IMR-90 (cell line): ENCODE measurements at regions not wholly inside any gene's neighbourhood (a gene's known extent, or its start where the extent isn't known, plus 50 kb on each side); places are given as distances from the start of the nearest gene placed in this dataset.
"Not testable (repeated sequence)": the region's sequence is repeated elsewhere in the genome, so short reads cannot be mapped to it uniquely, and the experiment has no call there.

Experiments
- ATAC-seq: fragments of 200-7000 bp; cut with Tn5 transposase; 2 replicates; pipeline ENCODE4 v1.9.1; 2020; ENCODE audit warnings: low read depth, mild to moderate bottlenecking, moderate library complexity
- BruUV-seq: library from RNA; stranded (reverse); fragments of 400-500 nt; replicated peaks from 2 replicates; lab custom pipeline; 2021; lab: Mats Ljungman, UMichigan
- CTCF ChIA-PET: fragments of 300-600 bp; formaldehyde crosslinking; extraction: SDS; loops from one replicate; lab custom pipeline; 2021; ENCODE audit warnings: antibody characterized with exemption; lab: Yijun Ruan, JAX
- POLR2A ChIA-PET: fragments of 300-600 bp; sonication (Branson Sonifier 250); formaldehyde crosslinking; loops from one replicate; lab custom pipeline; 2022; ENCODE audit warnings: antibody characterized with exemption; ENCODE audit not compliant: unreplicated experiment; lab: Charles Lee
- DNase-seq: peaks from one replicate; pipeline ENCODE4 v3.0.0; 2013
- H2AFZ ChIP-seq: replicated peaks from 2 replicates; pipeline ENCODE3; 2013; ENCODE audit warnings: low read length, mild to moderate bottlenecking; ENCODE audit not compliant: poor library complexity
- H2AK5ac ChIP-seq: 2 replicates; pipeline ENCODE4 v1.6.1; 2013; ENCODE audit warnings: low read depth, low read length, inconsistent platforms
- H2AK9ac ChIP-seq: replicated peaks from 2 replicates; pipeline ENCODE3; 2013; ENCODE audit warnings: mild to moderate bottlenecking, low read depth, low read length, moderate library complexity; ENCODE audit not compliant: poor library complexity
- H2BK120ac ChIP-seq: 2 replicates; pipeline ENCODE4 v1.6.1; 2013; ENCODE audit warnings: low read depth, low read length, inconsistent platforms
- H2BK15ac ChIP-seq: 3 replicates; pipeline ENCODE4 v1.6.1; 2013; ENCODE audit warnings: low read depth, low read length, inconsistent platforms
- H2BK20ac ChIP-seq: 2 replicates; pipeline ENCODE4 v1.6.1; 2013; ENCODE audit warnings: low read depth, mild to moderate bottlenecking, inconsistent platforms, low read length, moderate library complexity
- H2BK5ac ChIP-seq: 2 replicates; pipeline ENCODE4 v1.6.1; 2013; ENCODE audit warnings: mild to moderate bottlenecking, low read depth, low read length, inconsistent platforms; ENCODE audit not compliant: poor library complexity, severe bottlenecking
- H3K14ac ChIP-seq: replicated peaks from 2 replicates; pipeline ENCODE4 v1.6.1; 2013; ENCODE audit warnings: low read depth, low read length, inconsistent platforms
- H3K18ac ChIP-seq: 2 replicates; pipeline ENCODE4 v1.6.1; 2013; ENCODE audit warnings: low read depth, low read length, control low read depth
- H3K23ac ChIP-seq: 2 replicates; pipeline ENCODE4 v1.6.1; 2013; ENCODE audit warnings: low read depth, low read length, inconsistent platforms
- H3K27ac ChIP-seq: 2 replicates; pipeline ENCODE4 v1.5.1; 2013; ENCODE audit warnings: mild to moderate bottlenecking, control low read depth, low read length; ENCODE audit not compliant: insufficient read depth
- H3K27me3 ChIP-seq: 2 replicates; pipeline ENCODE4 v1.6.1; 2013; ENCODE audit warnings: low read length; ENCODE audit not compliant: control insufficient read depth, insufficient read depth
- H3K36me3 ChIP-seq: 2 replicates; pipeline ENCODE4 v1.6.1; 2013; ENCODE audit warnings: low read length, mixed read lengths; ENCODE audit not compliant: control insufficient read depth, insufficient read depth
- H3K4ac ChIP-seq: 2 replicates; pipeline ENCODE4 v1.6.1; 2013; ENCODE audit warnings: low read depth, low read length, inconsistent platforms
- H3K4me1 ChIP-seq: 2 replicates; pipeline ENCODE4 v1.6.1; 2013; ENCODE audit warnings: low read length, mixed read lengths; ENCODE audit not compliant: control insufficient read depth, insufficient read depth
- H3K4me2 ChIP-seq: 2 replicates; pipeline ENCODE4 v1.6.1; 2013; ENCODE audit warnings: low read depth, mild to moderate bottlenecking, control low read depth, low read length, moderate library complexity
- H3K4me3 ChIP-seq: 2 replicates; pipeline ENCODE4 v1.5.1; 2013; ENCODE audit warnings: low read depth, mild to moderate bottlenecking, control low read depth, low read length, moderate library complexity; ENCODE audit not compliant: insufficient read depth
- H3K56ac ChIP-seq: 2 replicates; pipeline ENCODE4 v1.6.1; 2013; ENCODE audit warnings: low read length, inconsistent platforms; ENCODE audit not compliant: insufficient read depth; ENCODE audit errors: extremely low read depth
- H3K79me1 ChIP-seq, 2 experiments: 2 replicates each; pipeline ENCODE4 v1.6.1; 2013; ENCODE audit warnings: low read length in 2 of 2, inconsistent platforms in 1 of 2, low read depth in 1 of 2
- H3K9ac ChIP-seq: 2 replicates; pipeline ENCODE4 v1.6.1; 2013; ENCODE audit warnings: low read depth, low read length, control low read depth
- H3K9me1 ChIP-seq: 2 replicates; pipeline ENCODE4 v1.6.1; 2013; ENCODE audit warnings: low read length, inconsistent platforms; ENCODE audit not compliant: insufficient read depth
- H3K9me3 ChIP-seq: 2 replicates; pipeline ENCODE4 v1.6.1; 2013; ENCODE audit warnings: low read length; ENCODE audit not compliant: control insufficient read depth, insufficient read depth
- H4K20me1 ChIP-seq: 2 replicates; pipeline ENCODE4 v1.6.1; 2013; ENCODE audit warnings: low read length, inconsistent platforms; ENCODE audit not compliant: insufficient read depth
- H4K5ac ChIP-seq: 2 replicates; pipeline ENCODE4 v1.6.1; 2013; ENCODE audit warnings: mild to moderate bottlenecking, low read depth, low read length, control low read depth
- H4K8ac ChIP-seq, 2 experiments: 2 replicates each; pipeline ENCODE4 v1.6.1; 2013; ENCODE audit warnings: low read depth in 2 of 2, low read length in 2 of 2, control low read depth in 1 of 2, inconsistent platforms in 1 of 2
- H4K91ac ChIP-seq: 2 replicates; pipeline ENCODE4 v1.6.1; 2013; ENCODE audit warnings: low read depth, low read length, inconsistent platforms; ENCODE audit not compliant: insufficient read depth
- WGBS, 2 experiments: methylation state at CpG; one replicate each; pipeline versions ENCODE4 v1.1.5 to v1.1.7; 2013; ENCODE audit warnings: missing lambda C conversion rate in 2 of 2; ENCODE audit not compliant: insufficient read length in 1 of 2; ENCODE audit errors: extremely low coverage in 2 of 2; 5-methylcytosine and 5-hydroxymethylcytosine counted together
- dilution Hi-C: fragments of 300-500 bp; cut with HindIII; formaldehyde crosslinking; loops from one replicate; pipeline ENCODE4 v1.14.3; 2018; ENCODE audit warnings: low sequenced_read_pairs; ENCODE audit not compliant: unreplicated experiment
- in situ Hi-C: fragments of 300-500 bp; cut with MboI; formaldehyde crosslinking; loops from 3 replicates; pipeline ENCODE4 v1.14.3; 2019; ENCODE audit warnings: low sequenced_read_pairs, inconsistent platforms, mixed read lengths
- intact Hi-C: fragments of 100-400 bp; cut with micrococcal nuclease; formaldehyde crosslinking; loops from 2 replicates; pipeline ENCODE4 v1.10.0; 2022

DNA sequence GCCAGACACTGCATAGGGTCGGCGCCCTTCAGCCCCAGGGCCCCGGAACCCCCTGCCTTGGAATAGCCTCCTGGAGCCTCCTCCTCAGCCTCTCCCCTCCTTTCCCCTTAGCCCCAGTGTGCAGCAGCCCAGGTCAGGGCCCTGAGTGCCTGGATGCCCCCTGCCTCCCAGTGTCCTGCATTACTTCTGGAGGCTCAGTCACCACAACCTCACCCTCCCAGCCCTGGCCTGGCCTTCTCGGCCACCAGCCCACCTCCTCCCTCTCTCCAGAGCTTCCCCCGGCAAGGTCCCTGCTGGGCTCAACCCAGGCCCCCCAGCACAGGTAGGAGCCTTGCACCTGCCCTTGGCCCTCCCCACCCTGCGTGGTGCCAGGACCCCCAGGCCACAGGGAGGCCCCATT is 119.0 kb downstream of the TMEM121 start:
- H4K5ac ChIP-seq, H3K9ac ChIP-seq, H3K4me1 ChIP-seq, in situ Hi-C loops, H2AK9ac ChIP-seq, ATAC-seq, H4K8ac ChIP-seq, CTCF ChIA-PET, H2AK5ac ChIP-seq, H4K20me1 ChIP-seq, H3K27ac ChIP-seq, H3K23ac ChIP-seq, H3K14ac ChIP-seq, H3K9me1 ChIP-seq, H3K18ac ChIP-seq, POLR2A ChIA-PET, BruUV-seq, H3K4me3 ChIP-seq, H3K4me2 ChIP-seq, DNase-seq, H2BK120ac ChIP-seq, H3K36me3 ChIP-seq, H3K4ac ChIP-seq, dilution Hi-C loops, H2BK5ac ChIP-seq, H3K27me3 ChIP-seq, H4K91ac ChIP-seq, H3K79me1 ChIP-seq, intact Hi-C loops, H2AFZ ChIP-seq, H3K56ac ChIP-seq, H2BK15ac ChIP-seq, H2BK20ac ChIP-seq: not testable (repeated sequence)
- H3K9me3 ChIP-seq: peaks cover 29% of the 10 kb centered on the region
- WGBS, 2 experiments: no CpG with 5 or more reads among the region's 6 CpGs
